HFFc6 (cell line): ENCODE measurements at regions not wholly inside any gene's neighbourhood (a gene's known extent, or its start where the extent isn't known, plus 50 kb on each side); places are given as distances from the start of the nearest gene placed in this dataset.

ENCODE experiments used
- DNase-seq: peaks from one replicate; pipeline ENCODE4 v3.0.0-alpha.2; 2018
- H3K27ac Mint-ChIP-seq: 2 replicates; pipeline ENCODE4 v1.8.0; 2020; ENCODE audit warnings: mild to moderate bottlenecking, mixed read lengths
- H3K27me3 Mint-ChIP-seq: 2 replicates; pipeline ENCODE4 v1.8.0; 2021; ENCODE audit warnings: mild to moderate bottlenecking, moderate library complexity, mixed read lengths; ENCODE audit not compliant: insufficient read depth
- H3K36me3 Mint-ChIP-seq: 2 replicates; pipeline ENCODE4 v1.8.0; 2021; ENCODE audit warnings: low read depth, mixed read lengths
- H3K4me1 Mint-ChIP-seq: 2 replicates; pipeline ENCODE4 v1.8.0; 2020; ENCODE audit warnings: low read depth, mixed read lengths
- H3K4me3 Mint-ChIP-seq: 2 replicates; pipeline ENCODE4 v1.8.0; 2020; ENCODE audit warnings: mild to moderate bottlenecking, moderate library complexity, mixed read lengths
- H3K9me3 Mint-ChIP-seq: 2 replicates; pipeline ENCODE4 v1.8.0; 2020; ENCODE audit warnings: mild to moderate bottlenecking, mixed read lengths
- TF ChIP-seq, protein P1 (sequence below): fragments of 200-600 bp; sonication (generic); IDR thresholded peaks from 2 replicates; pipeline ENCODE4 v1.5.0; 2021; ENCODE audit warnings: antibody characterized with exemption, mild to moderate bottlenecking

GRCh38 chr13:78139765-78140164 is 221.1 kb upstream of the EDNRB start:
- Mint-ChIP-seq H3K4me3 (no peak overlapping the region), H3K27ac (no peak overlapping the region), H3K36me3 (no peaks in the 10 kb centered on the region), H3K9me3 (no peaks in the 10 kb centered on the region), H3K4me1 (peaks cover 31% of the 10 kb centered on the region), H3K27me3 (no peaks in the 10 kb centered on the region)
- DNase-seq = no peak
- TF ChIP-seq, protein P1, sequence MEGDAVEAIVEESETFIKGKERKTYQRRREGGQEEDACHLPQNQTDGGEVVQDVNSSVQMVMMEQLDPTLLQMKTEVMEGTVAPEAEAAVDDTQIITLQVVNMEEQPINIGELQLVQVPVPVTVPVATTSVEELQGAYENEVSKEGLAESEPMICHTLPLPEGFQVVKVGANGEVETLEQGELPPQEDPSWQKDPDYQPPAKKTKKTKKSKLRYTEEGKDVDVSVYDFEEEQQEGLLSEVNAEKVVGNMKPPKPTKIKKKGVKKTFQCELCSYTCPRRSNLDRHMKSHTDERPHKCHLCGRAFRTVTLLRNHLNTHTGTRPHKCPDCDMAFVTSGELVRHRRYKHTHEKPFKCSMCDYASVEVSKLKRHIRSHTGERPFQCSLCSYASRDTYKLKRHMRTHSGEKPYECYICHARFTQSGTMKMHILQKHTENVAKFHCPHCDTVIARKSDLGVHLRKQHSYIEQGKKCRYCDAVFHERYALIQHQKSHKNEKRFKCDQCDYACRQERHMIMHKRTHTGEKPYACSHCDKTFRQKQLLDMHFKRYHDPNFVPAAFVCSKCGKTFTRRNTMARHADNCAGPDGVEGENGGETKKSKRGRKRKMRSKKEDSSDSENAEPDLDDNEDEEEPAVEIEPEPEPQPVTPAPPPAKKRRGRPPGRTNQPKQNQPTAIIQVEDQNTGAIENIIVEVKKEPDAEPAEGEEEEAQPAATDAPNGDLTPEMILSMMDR = no peak

DNA sequence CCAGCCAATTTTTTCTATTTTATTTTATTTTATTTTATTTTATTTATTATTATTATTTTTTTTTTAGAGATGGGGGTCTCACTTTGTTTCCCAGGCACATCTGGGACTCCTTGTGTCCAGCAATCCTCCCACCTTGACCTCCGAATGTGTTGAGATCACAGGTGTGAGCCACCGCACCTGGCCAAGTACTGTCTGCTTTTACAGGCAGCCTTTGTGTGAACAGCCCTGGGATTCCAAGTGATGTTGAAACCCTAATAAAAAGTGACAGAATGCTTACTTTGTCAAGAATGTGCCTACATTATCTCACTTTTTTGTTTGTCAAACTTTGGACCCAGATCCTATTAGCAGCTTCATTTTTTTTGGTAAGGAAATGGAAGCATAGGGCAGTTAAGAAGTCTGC is 220.1 kb upstream of the EDNRB start:
- TF ChIP-seq, protein P1 = no peak
- DNase-seq = no peak
- peaks cover 21% of the 10 kb centered on the region for H3K4me1 Mint-ChIP-seq
- no peak overlapping the region for H3K4me3 Mint-ChIP-seq
- H3K27me3 Mint-ChIP-seq = peaks cover 2% of the 10 kb centered on the region; the same call in 1 of the 2 replicates
- no peak overlapping the region for H3K27ac Mint-ChIP-seq
- H3K36me3 Mint-ChIP-seq = no peaks in the 10 kb centered on the region
- H3K9me3 Mint-ChIP-seq = no peaks in the 10 kb centered on the region

DNA sequence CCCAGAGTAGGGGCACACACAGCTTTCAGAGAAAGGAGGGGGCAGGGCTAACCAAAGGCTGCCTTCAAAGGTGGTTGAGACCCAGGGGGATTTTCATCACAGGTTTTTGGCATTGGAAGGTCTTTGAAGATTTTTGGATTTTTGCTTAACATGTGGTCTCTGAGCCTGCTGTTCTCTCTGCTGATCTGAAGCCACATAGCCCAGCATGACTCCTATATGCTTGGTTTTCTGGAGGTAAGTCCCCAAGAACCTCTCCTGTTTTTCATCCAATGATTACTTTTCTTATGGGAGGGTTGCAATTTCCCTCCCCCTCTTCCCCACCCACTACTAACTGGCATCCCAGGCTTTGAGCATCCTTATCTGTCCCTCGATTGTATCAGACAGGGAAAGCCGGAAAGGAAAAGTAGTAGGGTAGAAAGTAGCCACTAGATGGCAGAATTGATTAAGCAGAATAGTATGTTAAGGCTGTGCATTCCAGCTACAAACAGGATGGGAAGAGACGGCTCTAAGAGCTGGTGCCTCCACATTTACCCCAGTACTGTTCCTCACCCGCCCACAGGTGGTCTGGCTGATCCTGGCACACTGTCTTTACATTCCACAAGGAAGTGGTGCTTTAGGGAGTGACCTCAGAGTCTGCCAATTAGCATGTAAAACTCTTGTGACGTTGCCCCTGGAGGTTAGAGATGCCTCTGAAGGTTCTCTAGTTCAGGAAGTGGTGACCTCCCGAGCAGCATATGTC is 218.9 kb upstream of the EDNRB start:
- peak overlapping the region; percentile 70 for H3K4me3 Mint-ChIP-seq
- TF ChIP-seq, protein P1 = peak; percentile 89
- H3K4me1 Mint-ChIP-seq = peaks cover 15% of the 10 kb centered on the region

DNA sequence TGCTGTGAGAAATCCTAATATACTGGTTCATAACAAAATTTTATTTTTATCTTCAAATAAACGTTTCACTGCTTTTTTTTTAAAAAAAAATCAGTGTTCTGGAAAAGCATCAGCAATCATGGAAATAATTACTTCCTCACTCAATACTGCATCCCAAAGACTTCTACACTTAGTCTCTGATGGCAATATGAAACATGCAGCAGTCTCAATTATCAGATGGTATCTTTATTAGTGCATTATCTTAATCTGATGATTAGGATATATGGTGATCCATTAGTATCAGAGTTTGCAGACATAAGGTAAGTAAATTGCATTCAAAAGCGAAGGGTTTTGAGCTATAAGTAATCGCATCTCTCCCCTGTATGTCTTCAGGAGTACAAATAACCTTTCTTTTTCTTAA is 218.3 kb upstream of the EDNRB start:
- TF ChIP-seq, protein P1 = no peak
- Mint-ChIP-seq H3K27me3 (peaks cover 2% of the 10 kb centered on the region; the same call in 1 of the 2 replicates), H3K9me3 (no peaks in the 10 kb centered on the region), H3K27ac (no peak overlapping the region), H3K4me1 (peaks cover 15% of the 10 kb centered on the region), H3K36me3 (no peaks in the 10 kb centered on the region), H3K4me3 (no peak overlapping the region)
- DNase-seq = no peak

More for the DNA sequence above, 218.9 kb upstream of the EDNRB start:
- Mint-ChIP-seq H3K27me3 (peaks cover 2% of the 10 kb centered on the region; the same call in 1 of the 2 replicates), H3K27ac (no peak overlapping the region), H3K36me3 (no peaks in the 10 kb centered on the region), H3K9me3 (no peaks in the 10 kb centered on the region)
- DNase-seq = peak; percentile 65

GRCh38 chr13:78133511-78133910 is 214.9 kb upstream of the EDNRB start:
- no peak for DNase-seq
- no peaks in the 10 kb centered on the region for H3K36me3 Mint-ChIP-seq
- H3K4me1 Mint-ChIP-seq = peaks cover 9% of the 10 kb centered on the region
- no peak overlapping the region for H3K27ac Mint-ChIP-seq
- peaks cover 5% of the 10 kb centered on the region; the same call in 1 of the 2 replicates for H3K27me3 Mint-ChIP-seq
- TF ChIP-seq, protein P1 = no peak
- no peak overlapping the region for H3K4me3 Mint-ChIP-seq
- no peaks in the 10 kb centered on the region for H3K9me3 Mint-ChIP-seq
